HEK293 (cell line): ENCODE measurements at regions not wholly inside any gene's neighbourhood (a gene's known extent, or its start where the extent isn't known, plus 50 kb on each side); places are given as distances from the start of the nearest gene placed in this dataset.

Experiments used
- CTCF ChIA-PET: fragments of 350-600 bp; formaldehyde crosslinking; extraction: SDS; loops from one replicate; lab custom pipeline; 2021; ENCODE audit warnings: antibody characterized with exemption; lab: Yijun Ruan, JAX
- POLR2A ChIA-PET: fragments of 300-600 bp; formaldehyde crosslinking; extraction: SDS; loops from one replicate; lab custom pipeline; 2020; ENCODE audit warnings: antibody characterized with exemption, inconsistent platforms; lab: Yijun Ruan, JAX
- H3K27ac ChIP-seq: fragments of 200-500 bp; sonication (Bioruptor generic); 2 replicates; pipeline ENCODE4 v1.5.1; 2014; ENCODE audit warnings: low read depth, low read length, control low read depth, inconsistent platforms; ENCODE audit errors: extremely low read depth
- H3K36me3 ChIP-seq, 2 experiments: fragments of 200-500 bp in 1 of 2; sonication (Bioruptor generic) in 1 of 2; 1 replicate in 1 of 2; 2 replicates in 1 of 2; pipeline ENCODE4 v1.5.1; 2014 to 2017; ENCODE audit warnings: inconsistent platforms in 2 of 2, low read length in 2 of 2; ENCODE audit not compliant: control insufficient read depth in 2 of 2, insufficient read depth in 1 of 2
- H3K4me1 ChIP-seq: fragments of 200-500 bp; sonication (Bioruptor generic); 2 replicates; pipeline ENCODE4 v1.5.1; 2014; ENCODE audit warnings: mild to moderate bottlenecking, low read length, inconsistent platforms; ENCODE audit not compliant: control insufficient read depth, insufficient read depth
- H3K4me3 ChIP-seq: 2 replicates; pipeline ENCODE4 v1.5.1; 2011; ENCODE audit warnings: low read depth, mild to moderate bottlenecking, control low read depth, low read length, moderate library complexity
- H3K9me3 ChIP-seq: fragments of 200-500 bp; sonication (Bioruptor generic); 2 replicates; pipeline ENCODE4 v1.5.1; 2014; ENCODE audit warnings: low read depth, low read length, inconsistent platforms; ENCODE audit not compliant: control insufficient read depth, insufficient read depth
- EGR2 ChIP-seq: fragments of 450-650 bp; formaldehyde crosslinking; IDR thresholded peaks from 2 replicates; pipeline ENCODE4 v1.5.1; 2016; ENCODE audit warnings: low read depth, missing biosample characterization, missing genetic modification characterization
- ELK4 ChIP-seq: IDR thresholded peaks from 2 replicates; pipeline ENCODE4 v1.6.1; 2011; ENCODE audit warnings: mild to moderate bottlenecking, low read depth, low read length, borderline replicate concordance
- OSR2 ChIP-seq: fragments of 450-650 bp; formaldehyde crosslinking; IDR thresholded peaks from 2 replicates; pipeline ENCODE4 v1.5.1; 2016; ENCODE audit warnings: missing biosample characterization, missing genetic modification characterization
- RBAK ChIP-seq: fragments of 450-650 bp; formaldehyde crosslinking; IDR thresholded peaks from 2 replicates; pipeline ENCODE4 v1.5.1; 2016; ENCODE audit warnings: missing biosample characterization, missing genetic modification characterization
- REPIN1 ChIP-seq: fragments of 450-650 bp; formaldehyde crosslinking; IDR thresholded peaks from 2 replicates; pipeline ENCODE4 v1.5.1; 2017; ENCODE audit warnings: missing biosample characterization, missing genetic modification characterization, low read depth
- SCRT1 ChIP-seq: fragments of 450-650 bp; formaldehyde crosslinking; IDR thresholded peaks from 2 replicates; pipeline ENCODE4 v1.5.1; 2016; ENCODE audit warnings: missing biosample characterization, missing genetic modification characterization, borderline replicate concordance
- TSHZ1 ChIP-seq: fragments of 450-650 bp; formaldehyde crosslinking; IDR thresholded peaks from 2 replicates; pipeline ENCODE4 v1.5.1; 2016; ENCODE audit warnings: missing biosample characterization, missing genetic modification characterization, borderline replicate concordance
- ZBTB1 ChIP-seq: fragments of 450-650 bp; formaldehyde crosslinking; IDR thresholded peaks from 2 replicates; pipeline ENCODE4 v1.5.1; 2016; ENCODE audit warnings: missing biosample characterization, missing genetic modification characterization
- ZFP37 ChIP-seq: fragments of 450-650 bp; formaldehyde crosslinking; IDR thresholded peaks from 2 replicates; pipeline ENCODE4 v1.5.1; 2016; ENCODE audit warnings: missing biosample characterization, missing genetic modification characterization
- ZNF146 ChIP-seq: fragments of 450-650 bp; formaldehyde crosslinking; IDR thresholded peaks from 2 replicates; pipeline ENCODE4 v1.5.1; 2016; ENCODE audit warnings: missing biosample characterization, missing genetic modification characterization
- ZNF184 ChIP-seq: fragments of 450-650 bp; IDR thresholded peaks from 2 replicates; pipeline ENCODE4 v1.5.1; 2018; ENCODE audit warnings: missing biosample characterization, mild to moderate bottlenecking, missing genetic modification characterization
- ZNF19 ChIP-seq: fragments of 450-650 bp; formaldehyde crosslinking; IDR thresholded peaks from 2 replicates; pipeline ENCODE4; 2016; ENCODE audit warnings: missing biosample characterization, missing genetic modification characterization, low read depth
- ZNF311 ChIP-seq: fragments of 450-650 bp; formaldehyde crosslinking; IDR thresholded peaks from 2 replicates; pipeline ENCODE4 v1.5.1; 2017; ENCODE audit warnings: missing biosample characterization, missing genetic modification characterization, borderline replicate concordance
- ZNF350 ChIP-seq: fragments of 450-650 bp; formaldehyde crosslinking; IDR thresholded peaks from 2 replicates; pipeline ENCODE4 v1.5.0; 2017; ENCODE audit warnings: missing biosample characterization, mild to moderate bottlenecking, missing genetic modification characterization
- ZNF366 ChIP-seq: fragments of 450-650 bp; formaldehyde crosslinking; conservative IDR thresholded peaks from 2 replicates; pipeline ENCODE4 v1.5.1; 2016; ENCODE audit warnings: missing biosample characterization, missing genetic modification characterization
- ZNF37A ChIP-seq: fragments of 450-650 bp; IDR thresholded peaks from 2 replicates; pipeline ENCODE4 v1.5.1; 2018; ENCODE audit warnings: missing biosample characterization, missing genetic modification characterization
- ZNF433 ChIP-seq: fragments of 450-650 bp; formaldehyde crosslinking; IDR thresholded peaks from 2 replicates; pipeline ENCODE4 v1.5.1; 2016; ENCODE audit warnings: missing biosample characterization, missing genetic modification characterization, low read depth
- ZNF473 ChIP-seq: fragments of 450-650 bp; formaldehyde crosslinking; IDR thresholded peaks from 2 replicates; pipeline ENCODE4 v1.5.1; 2017; ENCODE audit warnings: missing biosample characterization, missing genetic modification characterization
- ZNF48 ChIP-seq: fragments of 450-650 bp; formaldehyde crosslinking; IDR thresholded peaks from 2 replicates; pipeline ENCODE4 v1.5.1; 2016; ENCODE audit warnings: missing biosample characterization, missing genetic modification characterization
- ZNF561 ChIP-seq: fragments of 450-650 bp; IDR thresholded peaks from 2 replicates; pipeline ENCODE4 v1.5.1; 2018; ENCODE audit warnings: missing biosample characterization, missing genetic modification characterization, borderline replicate concordance
- ZNF610 ChIP-seq: fragments of 450-650 bp; formaldehyde crosslinking; IDR thresholded peaks from 2 replicates; pipeline ENCODE4 v1.5.1; 2016; ENCODE audit warnings: missing biosample characterization, missing genetic modification characterization, borderline replicate concordance
- ZNF623 ChIP-seq: fragments of 450-650 bp; formaldehyde crosslinking; IDR thresholded peaks from 2 replicates; pipeline ENCODE4 v1.5.1; 2016; ENCODE audit warnings: missing biosample characterization, missing genetic modification characterization
- ZNF639 ChIP-seq: fragments of 450-650 bp; formaldehyde crosslinking; IDR thresholded peaks from 2 replicates; pipeline ENCODE4 v1.5.1; 2016; ENCODE audit warnings: missing biosample characterization, missing genetic modification characterization
- ZNF701 ChIP-seq: fragments of 450-650 bp; formaldehyde crosslinking; IDR thresholded peaks from 2 replicates; pipeline ENCODE4 v1.5.1; 2016; ENCODE audit warnings: missing biosample characterization, missing genetic modification characterization
- ZNF777 ChIP-seq: fragments of 450-650 bp; formaldehyde crosslinking; IDR thresholded peaks from 2 replicates; pipeline ENCODE4 v1.5.1; 2017; ENCODE audit warnings: missing biosample characterization, missing genetic modification characterization, borderline replicate concordance
- ZSCAN30 ChIP-seq: fragments of 450-650 bp; IDR thresholded peaks from 2 replicates; pipeline ENCODE4 v1.5.1; 2018; ENCODE audit warnings: missing biosample characterization, mild to moderate bottlenecking, missing genetic modification characterization, moderate library complexity
- TF ChIP-seq, protein P1 (sequence below): fragments of 450-650 bp; formaldehyde crosslinking; IDR thresholded peaks from 2 replicates; pipeline ENCODE4 v1.5.1; 2016; ENCODE audit warnings: missing biosample characterization, missing genetic modification characterization
- TF ChIP-seq, protein P2 (sequence below): fragments of 450-650 bp; formaldehyde crosslinking; IDR thresholded peaks from 2 replicates; pipeline ENCODE4; 2016; ENCODE audit warnings: missing biosample characterization, missing genetic modification characterization

GRCh38 chr5:117587111-117587510 is 1012.5 kb upstream of the SEMA6A start:
- Histone ChIP-seq H3K4me3 (no peak overlapping the region), H3K9me3 (no peaks in the 10 kb centered on the region), H3K4me1 (no peaks in the 10 kb centered on the region), H3K27ac (no peak overlapping the region), H3K36me3 (no peaks in the 10 kb centered on the region)
- TF ChIP-seq SCRT1 (tag by site-specific recombination) = no peak
- TF ChIP-seq, protein P1, sequence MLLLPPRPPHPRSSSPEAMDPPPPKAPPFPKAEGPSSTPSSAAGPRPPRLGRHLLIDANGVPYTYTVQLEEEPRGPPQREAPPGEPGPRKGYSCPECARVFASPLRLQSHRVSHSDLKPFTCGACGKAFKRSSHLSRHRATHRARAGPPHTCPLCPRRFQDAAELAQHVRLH (tag by site-specific recombination) = no peak
- TF ChIP-seq ZNF561 (tag by site-specific recombination) = no peak
- TF ChIP-seq ZNF146 (tag by site-specific recombination) = no peak
- TF ChIP-seq ZFP37 (tag by site-specific recombination) = no peak
- no peak for TF ChIP-seq TSHZ1 (tag by site-specific recombination)
- no peak for TF ChIP-seq ZSCAN30 (tag by site-specific recombination)
- no peak for TF ChIP-seq ZNF19
- no peak for TF ChIP-seq ZNF433 (tag by site-specific recombination)
- TF ChIP-seq ZNF37A (tag by site-specific recombination) = no peak
- no peak for TF ChIP-seq ZNF777 (tag by site-specific recombination)
- no peak for TF ChIP-seq ZNF610 (tag by site-specific recombination)
- TF ChIP-seq ZNF48 (tag by site-specific recombination) = no peak
- TF ChIP-seq OSR2 (tag by site-specific recombination) = no peak
- TF ChIP-seq EGR2 (tag by site-specific recombination) = no peak
- TF ChIP-seq ZNF473 = no peak
- TF ChIP-seq, protein P2, sequence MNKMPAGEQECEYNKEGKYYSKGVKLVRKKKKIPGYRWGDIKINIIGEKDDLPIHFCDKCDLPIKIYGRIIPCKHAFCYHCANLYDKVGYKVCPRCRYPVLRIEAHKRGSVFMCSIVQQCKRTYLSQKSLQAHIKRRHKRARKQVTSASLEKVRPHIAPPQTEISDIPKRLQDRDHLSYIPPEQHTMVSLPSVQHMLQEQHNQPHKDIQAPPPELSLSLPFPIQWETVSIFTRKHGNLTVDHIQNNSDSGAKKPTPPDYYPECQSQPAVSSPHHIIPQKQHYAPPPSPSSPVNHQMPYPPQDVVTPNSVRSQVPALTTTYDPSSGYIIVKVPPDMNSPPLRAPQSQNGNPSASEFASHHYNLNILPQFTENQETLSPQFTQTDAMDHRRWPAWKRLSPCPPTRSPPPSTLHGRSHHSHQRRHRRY = no peak
- no peak for TF ChIP-seq REPIN1
- no peak for TF ChIP-seq ZNF350 (tag by site-specific recombination)
- ChIA-PET POLR2A (interaction anchor here (0.5 kb wide), 1 partner anchor 1012 kb away, joined by 5 read pairs; no protein-coding TSS in a partner anchor), CTCF (no interaction called here)

DNA sequence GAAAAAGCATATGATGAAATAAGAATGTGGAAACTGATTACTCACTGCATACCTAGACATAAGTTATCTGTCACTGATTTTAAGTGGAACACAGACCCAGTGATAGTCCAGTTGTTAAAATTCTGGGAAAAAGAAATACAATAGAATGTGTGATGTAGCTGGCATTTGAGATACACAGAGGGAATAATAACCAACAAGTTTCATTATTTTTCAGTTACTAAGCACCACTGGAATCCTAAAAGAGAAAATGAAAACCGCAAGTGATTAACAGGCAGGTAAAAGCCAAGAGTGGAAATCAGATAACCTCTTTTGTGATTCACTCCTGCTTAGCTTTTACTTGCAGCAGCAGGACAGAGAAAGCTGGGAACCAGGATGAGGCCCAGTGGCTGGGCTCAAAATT is 994.0 kb upstream of the SEMA6A start:
- TF ChIP-seq ELK4 (no peak), ZNF701 (no peak), ZBTB1 (tag by site-specific recombination) (no peak), ZNF311 (tag by site-specific recombination) (no peak), ZNF639 (tag by site-specific recombination) (no peak), ZNF184 (no peak), ZNF623 (tag by site-specific recombination) (no peak), ZNF366 (tag by site-specific recombination) (no peak), RBAK (no peak)
- ChIA-PET POLR2A (no interaction called here), CTCF (no interaction called here)
- H3K27ac ChIP-seq = no peak overlapping the region
- H3K9me3 ChIP-seq = no peaks in the 10 kb centered on the region
- no peak overlapping the region for H3K4me3 ChIP-seq
- no peaks in the 10 kb centered on the region for H3K4me1 ChIP-seq
- H3K36me3 ChIP-seq = no peaks in the 10 kb centered on the region
